ENCODE measurements at regions not wholly inside any gene's neighbourhood (a gene's known extent, or its start where the extent isn't known, plus 50 kb on each side); places are given as distances from the start of the nearest gene placed in this dataset.

DNA sequence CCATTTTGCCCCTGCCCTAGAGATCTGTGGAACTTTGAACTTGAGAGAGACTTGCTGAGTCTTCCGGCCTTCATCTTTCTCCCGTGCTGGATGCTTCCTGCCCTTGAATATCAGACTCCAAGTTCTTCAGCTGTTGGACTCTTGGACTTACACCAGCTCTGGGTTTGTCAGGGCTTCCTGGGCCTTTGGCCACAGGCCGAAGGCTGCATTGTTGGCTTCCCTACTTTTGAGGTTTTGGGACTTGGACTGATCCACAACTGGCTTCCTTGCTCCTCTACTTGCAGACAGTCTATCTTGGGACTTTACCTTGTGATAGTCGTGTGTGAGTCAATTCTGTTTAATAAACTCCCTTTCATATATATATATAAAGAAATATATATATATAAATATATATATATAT is 1071.0 kb downstream of the ADGRL3 start:
- no peak for TF ChIP-seq POLR2A (IDR thresholded peaks at IDR 0.05)
- TF ChIP-seq POLR2AphosphoS5 (IDR thresholded peaks at IDR 0.05; ENCODE audit: insufficient read depth in 1 of 2, low read depth in 1 of 2): no peak
